H1 (cell line): ENCODE measurements at regions not wholly inside any gene's neighbourhood (a gene's known extent, or its start where the extent isn't known, plus 50 kb on each side); places are given as distances from the start of the nearest gene placed in this dataset.

Source experiments
- BRCA1 ChIP-seq: IDR thresholded peaks from 2 replicates; pipeline ENCODE4 v1.6.1; 2012; ENCODE audit warnings: low read depth, low read length, improper control_type of control experiment
- CEBPB ChIP-seq: IDR thresholded peaks from 2 replicates; pipeline ENCODE4 v1.6.1; 2012; ENCODE audit warnings: low read depth, low read length
- CHD7 ChIP-seq: fragments of 300-600 bp; sonication (generic); IDR thresholded peaks from 2 replicates; pipeline ENCODE4 v1.7.1; 2012; ENCODE audit warnings: low read length, moderate library complexity, mild to moderate bottlenecking, inconsistent platforms; ENCODE audit not compliant: insufficient replicate concordance
- JUND ChIP-seq: IDR thresholded peaks from 2 replicates; pipeline ENCODE4 v1.6.1; 2011; ENCODE audit warnings: mild to moderate bottlenecking, improper control_type of control experiment, low read length
- KDM5A ChIP-seq: fragments of 200-600 bp; IDR thresholded peaks from 2 replicates; pipeline ENCODE4 v1.7.1; 2012; ENCODE audit warnings: mild to moderate bottlenecking, low read length, inconsistent platforms, mixed read lengths
- NRF1 ChIP-seq: IDR thresholded peaks from 2 replicates; pipeline ENCODE4 v1.6.1; 2011; ENCODE audit warnings: mild to moderate bottlenecking, low read depth, low read length, improper control_type of control experiment
- POLR2AphosphoS5 ChIP-seq: IDR thresholded peaks from 2 replicates; pipeline ENCODE4 v1.6.1; 2011; ENCODE audit warnings: low read depth, low read length
- TAF7 ChIP-seq: optimal IDR thresholded peaks from 2 replicates; pipeline ENCODE3; 2011; ENCODE audit warnings: low read depth, mild to moderate bottlenecking, inconsistent platforms, low read length, moderate library complexity, borderline replicate concordance
- YY1 ChIP-seq: IDR thresholded peaks from 2 replicates; pipeline ENCODE4 v1.6.1; 2011; ENCODE audit warnings: low read depth, mild to moderate bottlenecking, low read length

DNA sequence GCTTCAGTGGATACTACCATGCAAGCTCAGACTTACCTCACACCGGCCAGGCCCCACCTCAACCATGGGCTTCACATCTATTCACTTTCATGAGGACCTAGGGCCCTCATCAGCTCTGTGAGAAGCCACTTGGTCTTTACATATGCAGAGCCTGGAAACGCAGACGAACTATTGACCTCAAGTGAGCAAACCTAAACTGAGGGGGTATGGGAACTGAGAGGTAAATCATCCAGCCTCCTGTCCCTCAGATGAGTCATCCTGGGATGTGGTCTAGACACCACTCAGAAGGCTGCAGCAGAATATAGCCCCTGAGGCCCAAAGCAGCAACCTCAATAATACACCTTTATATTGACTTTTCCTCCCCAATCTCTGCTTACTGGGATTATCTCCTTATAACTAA lies 578.0 kb downstream of the INSC start (continued):
- TF ChIP-seq CHD7 (no peak), YY1 (no peak), JUND (no peak), KDM5A (no peak), TAF7 (no peak), CEBPB (no peak), NRF1 (no peak), BRCA1 (no peak), POLR2AphosphoS5 (no peak)
